Suprapubic skin (tissue), 4 donors: ENCODE measurements at regions not wholly inside any gene's neighbourhood (a gene's known extent, or its start where the extent isn't known, plus 50 kb on each side); places are given as distances from the start of the nearest gene placed in this dataset.

Experiments used
- POLR2A ChIP-seq, 2 donors: fragments of 450-650 bp; IDR thresholded peaks; one replicate each; pipeline ENCODE4 v1.6.1; 2017; ENCODE audit warnings: antibody characterized with exemption in 2 of 2, mild to moderate bottlenecking in 2 of 2, moderate library complexity in 2 of 2
- POLR2AphosphoS5 ChIP-seq, 3 donors: sonication (generic); formaldehyde crosslinking; IDR thresholded peaks; one replicate each; pipeline ENCODE4 v1.6.1; 2017; ENCODE audit warnings: antibody characterized with exemption in 3 of 3

DNA sequence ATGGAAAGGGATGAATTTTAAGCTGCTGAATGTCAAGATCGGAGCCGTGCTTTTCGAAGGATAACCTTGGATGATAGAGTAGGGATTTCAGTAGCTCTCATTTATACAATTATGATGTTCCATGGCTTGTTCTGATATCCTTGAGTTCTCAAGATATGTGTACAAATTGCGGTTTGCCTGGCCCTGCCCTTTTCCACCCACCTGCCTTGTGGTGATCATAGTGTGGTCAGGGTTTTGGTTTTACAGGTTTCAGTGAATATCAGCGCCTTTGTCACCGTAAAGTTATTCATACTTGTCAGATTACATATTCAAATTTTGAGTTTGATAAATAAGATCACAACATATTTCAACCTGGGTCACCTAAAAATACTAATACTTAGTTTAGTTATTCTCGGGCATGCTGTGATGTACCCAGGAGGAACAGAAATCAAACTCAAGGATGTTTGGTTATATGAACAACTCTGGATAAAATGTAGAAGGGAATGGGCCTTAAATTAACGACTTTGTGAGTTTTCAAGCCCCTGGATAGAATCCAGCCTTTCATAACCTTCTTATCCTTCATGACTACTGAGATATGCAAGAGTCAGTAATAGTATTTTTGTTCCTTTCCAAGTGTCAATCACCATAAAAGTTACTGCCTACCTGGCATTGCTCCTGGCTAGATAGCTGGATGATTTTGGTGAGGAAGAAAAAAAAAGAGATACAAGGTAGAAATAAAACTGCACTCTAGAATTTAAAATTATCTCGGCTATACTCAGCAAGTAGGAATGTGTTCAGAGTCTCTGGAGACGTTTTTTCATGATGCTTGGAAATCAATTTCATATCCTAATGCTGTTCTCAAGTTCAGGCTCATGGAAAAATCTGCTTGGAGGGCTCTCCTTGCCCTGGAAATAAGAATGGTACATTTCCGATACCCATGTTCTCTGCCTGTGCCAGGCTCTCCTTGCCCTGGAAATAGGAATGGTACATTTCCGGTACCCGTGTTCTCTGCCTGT is 209.2 kb upstream of the TPRG1 start:
- TF ChIP-seq POLR2A (IDR thresholded peaks at IDR 0.05) = no peak
- no peak for TF ChIP-seq POLR2AphosphoS5 (IDR thresholded peaks at IDR 0.05)
